H1 (cell line): ENCODE measurements at regions not wholly inside any gene's neighbourhood (a gene's known extent, or its start where the extent isn't known, plus 50 kb on each side); places are given as distances from the start of the nearest gene placed in this dataset.

Experiments
- BRCA1 ChIP-seq: IDR thresholded peaks from 2 replicates; pipeline ENCODE4 v1.6.1; 2012; ENCODE audit warnings: low read depth, low read length, improper control_type of control experiment
- KDM1A ChIP-seq: fragments of 200-600, 300-600 bp; sonication (generic); IDR thresholded peaks from 2 replicates; pipeline ENCODE4 v1.7.1; 2016; ENCODE audit warnings: mild to moderate bottlenecking, low read length, borderline replicate concordance
- NRF1 ChIP-seq: IDR thresholded peaks from 2 replicates; pipeline ENCODE4 v1.6.1; 2011; ENCODE audit warnings: mild to moderate bottlenecking, low read depth, low read length, improper control_type of control experiment
- RXRA ChIP-seq: IDR thresholded peaks from 2 replicates; pipeline ENCODE4 v1.6.1; 2011; ENCODE audit warnings: low read depth, mild to moderate bottlenecking, low read length, moderate library complexity; ENCODE audit not compliant: insufficient read depth
- YY1 ChIP-seq: IDR thresholded peaks from 2 replicates; pipeline ENCODE4 v1.6.1; 2011; ENCODE audit warnings: low read depth, mild to moderate bottlenecking, low read length
- TF ChIP-seq, protein P1 (sequence below): IDR thresholded peaks from 2 replicates; pipeline ENCODE4 v1.6.1; 2012; ENCODE audit warnings: inconsistent platforms
- TF ChIP-seq, protein P2 (sequence below), 3 experiments: IDR thresholded peaks; 1 replicate in 2 of 3; 2 replicates in 1 of 3; pipeline versions ENCODE4 v1.5.1 to v1.6.1; 2011; ENCODE audit warnings: low read length in 3 of 3, mild to moderate bottlenecking in 3 of 3, inconsistent platforms in 2 of 3, low read depth in 1 of 3, moderate library complexity in 1 of 3; ENCODE audit not compliant: insufficient read depth in 1 of 3; ENCODE audit errors: control extremely low read depth in 1 of 3

DNA sequence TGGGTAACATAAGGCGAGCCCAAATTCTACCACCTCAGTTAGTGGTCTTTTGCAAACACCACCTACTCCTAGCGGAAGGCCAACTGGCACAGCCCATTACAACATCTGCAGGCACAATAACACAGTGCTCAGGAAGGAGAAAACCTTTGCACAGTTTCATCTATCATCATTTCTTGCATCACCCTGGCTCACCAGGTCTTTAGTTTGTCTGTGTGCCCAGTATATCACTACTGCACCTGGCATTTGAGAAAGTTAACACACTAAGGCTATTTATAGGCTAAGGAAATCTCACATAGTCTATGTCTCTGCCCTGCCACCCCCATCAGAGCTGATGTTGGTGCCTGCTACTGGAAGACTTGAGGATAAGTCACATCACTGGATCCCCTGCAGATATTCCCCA lies 484.0 kb downstream of the SATB2 start:
- TF ChIP-seq BRCA1 (no peak), NRF1 (no peak), RXRA (no peak), YY1 (no peak), KDM1A (no peak)
- TF ChIP-seq, protein P1, sequence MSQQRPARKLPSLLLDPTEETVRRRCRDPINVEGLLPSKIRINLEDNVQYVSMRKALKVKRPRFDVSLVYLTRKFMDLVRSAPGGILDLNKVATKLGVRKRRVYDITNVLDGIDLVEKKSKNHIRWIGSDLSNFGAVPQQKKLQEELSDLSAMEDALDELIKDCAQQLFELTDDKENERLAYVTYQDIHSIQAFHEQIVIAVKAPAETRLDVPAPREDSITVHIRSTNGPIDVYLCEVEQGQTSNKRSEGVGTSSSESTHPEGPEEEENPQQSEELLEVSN = no peak
- TF ChIP-seq, protein P2, sequence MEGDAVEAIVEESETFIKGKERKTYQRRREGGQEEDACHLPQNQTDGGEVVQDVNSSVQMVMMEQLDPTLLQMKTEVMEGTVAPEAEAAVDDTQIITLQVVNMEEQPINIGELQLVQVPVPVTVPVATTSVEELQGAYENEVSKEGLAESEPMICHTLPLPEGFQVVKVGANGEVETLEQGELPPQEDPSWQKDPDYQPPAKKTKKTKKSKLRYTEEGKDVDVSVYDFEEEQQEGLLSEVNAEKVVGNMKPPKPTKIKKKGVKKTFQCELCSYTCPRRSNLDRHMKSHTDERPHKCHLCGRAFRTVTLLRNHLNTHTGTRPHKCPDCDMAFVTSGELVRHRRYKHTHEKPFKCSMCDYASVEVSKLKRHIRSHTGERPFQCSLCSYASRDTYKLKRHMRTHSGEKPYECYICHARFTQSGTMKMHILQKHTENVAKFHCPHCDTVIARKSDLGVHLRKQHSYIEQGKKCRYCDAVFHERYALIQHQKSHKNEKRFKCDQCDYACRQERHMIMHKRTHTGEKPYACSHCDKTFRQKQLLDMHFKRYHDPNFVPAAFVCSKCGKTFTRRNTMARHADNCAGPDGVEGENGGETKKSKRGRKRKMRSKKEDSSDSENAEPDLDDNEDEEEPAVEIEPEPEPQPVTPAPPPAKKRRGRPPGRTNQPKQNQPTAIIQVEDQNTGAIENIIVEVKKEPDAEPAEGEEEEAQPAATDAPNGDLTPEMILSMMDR (IDR thresholded peaks at IDR 0.05; ENCODE audit: control extremely low read depth in 1 of 3, insufficient read depth in 1 of 3, low read depth in 1 of 3, low read length in 3 of 3) = no peak
